Heart left ventricle (tissue), 16 donors: ENCODE measurements at regions not wholly inside any gene's neighbourhood (a gene's known extent, or its start where the extent isn't known, plus 50 kb on each side); places are given as distances from the start of the nearest gene placed in this dataset.

Source experiments
- ATAC-seq, 4 donors: fragments of 200-7000 bp; cut with Tn5 transposase; one replicate each; pipeline ENCODE4 v1.9.1; 2020 to 2022; ENCODE audit warnings: moderate library complexity in 4 of 4, mild to moderate bottlenecking in 3 of 4, moderate number of reproducible peaks in 1 of 4
- DNase-seq, 5 donors: peaks; one replicate each; pipeline ENCODE4 v3.0.0-alpha.2; 2020
- H3K27ac ChIP-seq, 12 donors: fragments of 200-600 bp; sonication (generic) in 4 of 12; one replicate each; pipeline versions ENCODE4 v1.5.0 to v1.8.0; 2016 to 2022; ENCODE audit warnings: mild to moderate bottlenecking in 2 of 12
- H3K27me3 ChIP-seq, 9 donors: fragments of 200-600 bp; sonication (generic) in 2 of 9; one replicate each; pipeline versions ENCODE4 v1.5.1 to v1.8.0; 2016 to 2022; ENCODE audit warnings: mild to moderate bottlenecking in 3 of 9
- H3K36me3 ChIP-seq, 9 donors: fragments of 200-600 bp; sonication (generic) in 2 of 9; one replicate each; pipeline versions ENCODE4 v1.5.0 to v1.8.0; 2018 to 2022; ENCODE audit warnings: mild to moderate bottlenecking in 2 of 9
- H3K4me1 ChIP-seq, 12 donors: fragments of 200-600 bp; sonication (generic) in 4 of 12; one replicate each; pipeline versions ENCODE4 v1.5.0 to v1.8.0; 2016 to 2022; ENCODE audit warnings: mild to moderate bottlenecking in 3 of 12
- H3K4me3 ChIP-seq, 12 donors: fragments of 200-600 bp; sonication (generic) in 4 of 12; one replicate each; pipeline versions ENCODE4 v1.5.0 to v1.8.0; 2017 to 2022; ENCODE audit warnings: mild to moderate bottlenecking in 9 of 12, moderate library complexity in 4 of 12
- H3K9me3 ChIP-seq, 12 donors: fragments of 200-600 bp; sonication (generic) in 4 of 12; one replicate each; pipeline versions ENCODE4 v1.5.0 to v1.8.0; 2016 to 2022; ENCODE audit warnings: mild to moderate bottlenecking in 1 of 12
- CTCF ChIP-seq, 12 donors: fragments of 200-600 bp; sonication (generic) in 4 of 12; IDR thresholded peaks; one replicate each; pipeline versions ENCODE4 v1.5.0 to v1.8.0; 2018 to 2022; ENCODE audit warnings: antibody characterized with exemption in 12 of 12, mild to moderate bottlenecking in 5 of 12
- POLR2A ChIP-seq, 2 donors: fragments of 450-650 bp; IDR thresholded peaks; one replicate each; pipeline ENCODE4 v1.6.1; 2017; ENCODE audit warnings: antibody characterized with exemption in 2 of 2, mild to moderate bottlenecking in 2 of 2, moderate library complexity in 2 of 2
- WGBS, 4 donors: extraction: QIAGEN DNeasy Blood & Tissue Kit in 2 of 4; methylation state at CpG; one replicate each; pipeline versions ENCODE4 v1.1.5 to v1.1.7; 2013 to 2018; 5-methylcytosine and 5-hydroxymethylcytosine counted together
- intact Hi-C, 10 donors: fragments of 100-400 bp; cut with DNase I; formaldehyde crosslinking; loops; one replicate each; pipeline versions ENCODE4 v1.11.1 to v1.14.2; 2022
- donor health status: ischemic (EF 13 %, LVEDD 7.1; RV severe dilation, severe dysfunction).
- donor health status: healthy with polysubstance abuse.
- donor health status: DM: no; HTN: yes; CAD: no.
- donor health status: DM: no; HTN: no; CAD: no.
- donor health status: ischemic (EF 25% LVEDD 6.9; RV normal size, moderate dysfunction).
- donor health status: ischemic (EF 25% LVEDD 5.7; RV mildly dilated, moderate dysfunction).
- donor health status: healthy.
- donor health status: DM: yes; HTN: yes; CAD: no.
- donor health status: ischemic (EF 35%, LVEDD 5.7; RV mildly dilated, moderate dysfunction).
- donor health status: nonischemic (EF 11% LVEDD 7.7; RV severe dilation, severe dysfunction).
- donor health status: DM: yes; HTN: yes; CAD: no.
- donor health status: PGD.
- donor health status: ischemic (EF 29% LVEDD 5.4; RV normal size, mild dysfunction).
- donor health status: nonischemic (EF 23%, LVEDD 6.1; RV moderate dilation, normal function).

- Histone ChIP-seq H3K27ac (no peak overlapping the region), H3K9me3 (no peaks in the 10 kb centered on the region), H3K4me1 (peaks cover 0 to 62% (median 8%) of the 10 kb centered on the region in 12 donors), H3K4me3 (no peak overlapping the region), H3K27me3 (no peaks in the 10 kb centered on the region), H3K36me3 (no peaks in the 10 kb centered on the region)
- intact Hi-C loops: loop anchor here in 1 of 10 donors (10.0 kb wide), 1 partner anchor 208 kb away; the partner anchor contains the start of gene ETS2
- WGBS, 4 donors: 89 to 92% (median 90%) methylated on average over 15 of the region's 15 CpGs
- ATAC-seq (peak in 1 of 4 donors; percentile 16), DNase-seq (no peak)
- no peak for TF ChIP-seq CTCF (IDR thresholded peaks at IDR 0.05)
- no peak for TF ChIP-seq POLR2A (IDR thresholded peaks at IDR 0.05)
Observed at GRCh38 chr21:39012326-39013230, 170.7 kb downstream of the PSMG1 start.

- Histone ChIP-seq H3K27me3 (no peaks in the 10 kb centered on the region), H3K4me3 (no peak overlapping the region), H3K9me3 (no peaks in the 10 kb centered on the region), H3K4me1 (peaks cover 0 to 63% (median 14%) of the 10 kb centered on the region in 12 donors), H3K27ac (no peak overlapping the region), H3K36me3 (no peaks in the 10 kb centered on the region)
- DNase-seq: no peak
- 97 to 98% (median 97%) methylated on average over 3 of the region's 3 CpGs for WGBS, 4 donors
- no peak for ATAC-seq
- no peak for TF ChIP-seq CTCF (IDR thresholded peaks at IDR 0.05)
- TF ChIP-seq POLR2A (IDR thresholded peaks at IDR 0.05): no peak
- intact Hi-C loops: loop anchor here in 1 of 10 donors (10.0 kb wide), 1 partner anchor 207 kb away; the partner anchor contains the start of gene ETS2
Observed at GRCh38 chr21:39011911-39012310, 171.3 kb downstream of the PSMG1 start.

GRCh38 chr21:39010629-39011404 is 172.4 kb downstream of the PSMG1 start:
- H3K27ac ChIP-seq: peak overlapping the region in 1 of 12 donors; percentile 64
- no peaks in the 10 kb centered on the region for H3K36me3 ChIP-seq
- WGBS, 4 donors: 77 to 91% (median 85%) methylated on average over 16 of the region's 16 CpGs
- no peak overlapping the region for H3K4me3 ChIP-seq
- peaks cover 0 to 11% (median 0%) of the 10 kb centered on the region in 12 donors for H3K9me3 ChIP-seq
- intact Hi-C loops: loop anchor here in 1 of 10 donors (10.0 kb wide), 1 partner anchor 206 kb away; the partner anchor contains the start of gene ETS2
- H3K27me3 ChIP-seq: no peaks in the 10 kb centered on the region
- ATAC-seq (no peak), DNase-seq (peak in 1 of 5 donors; percentile 35)
- no peak for TF ChIP-seq CTCF (IDR thresholded peaks at IDR 0.05)
- TF ChIP-seq POLR2A (IDR thresholded peaks at IDR 0.05): no peak
- H3K4me1 ChIP-seq: peaks cover 5 to 63% (median 21%) of the 10 kb centered on the region in 12 donors
